Progenitor cell of endocrine pancreas (in vitro differentiated cells): ENCODE measurements at regions not wholly inside any gene's neighbourhood (a gene's known extent, or its start where the extent isn't known, plus 50 kb on each side); places are given as distances from the start of the nearest gene placed in this dataset.

Experiments
- DNase-seq: peaks from one replicate; pipeline ENCODE4 v3.0.0; 2021; ENCODE audit warnings: low spot score; ENCODE audit not compliant: unreplicated experiment
- H3K27ac Mint-ChIP-seq: 2 replicates; pipeline ENCODE4 v1.8.0; 2021; ENCODE audit warnings: mild to moderate bottlenecking, moderate library complexity, mixed read lengths
- H3K27me3 Mint-ChIP-seq: 2 replicates; pipeline ENCODE4 v1.8.0; 2021; ENCODE audit warnings: mixed read lengths
- H3K36me3 Mint-ChIP-seq: 2 replicates; pipeline ENCODE4 v1.8.0; 2022; ENCODE audit warnings: mixed read lengths; ENCODE audit not compliant: insufficient read depth
- H3K4me1 Mint-ChIP-seq: 2 replicates; pipeline ENCODE4 v1.8.0; 2021; ENCODE audit warnings: low read depth, mixed read lengths
- H3K4me3 Mint-ChIP-seq: 2 replicates; pipeline ENCODE4 v1.8.0; 2021; ENCODE audit warnings: low read depth, mild to moderate bottlenecking, moderate library complexity, mixed read lengths
- H3K9me3 Mint-ChIP-seq: 2 replicates; pipeline ENCODE4 v1.8.0; 2021; ENCODE audit warnings: low read depth, mixed read lengths
- CTCF ChIP-seq: fragments of 200-600 bp; sonication (generic); IDR thresholded peaks from one replicate; pipeline ENCODE4 v1.5.0; 2021; ENCODE audit warnings: antibody characterized with exemption, mild to moderate bottlenecking; ENCODE audit not compliant: unreplicated experiment

GRCh38 chr5:147145328-147145727 lies 89.5 kb upstream of the STK32A start:
- DNase-seq: no peak
- H3K9me3 Mint-ChIP-seq: peaks cover 2% of the 10 kb centered on the region
- H3K4me3 Mint-ChIP-seq: no peak overlapping the region
- no peak for TF ChIP-seq CTCF
- H3K27ac Mint-ChIP-seq: no peak overlapping the region
- H3K4me1 Mint-ChIP-seq: peaks cover 20% of the 10 kb centered on the region
- H3K27me3 Mint-ChIP-seq: no peaks in the 10 kb centered on the region
- peaks cover 2% of the 10 kb centered on the region for H3K36me3 Mint-ChIP-seq

- Mint-ChIP-seq H3K4me1 (no peaks in the 10 kb centered on the region), H3K9me3 (no peaks in the 10 kb centered on the region), H3K27ac (no peak overlapping the region), H3K36me3 (no peaks in the 10 kb centered on the region), H3K4me3 (no peak overlapping the region), H3K27me3 (no peaks in the 10 kb centered on the region)
- no peak for TF ChIP-seq CTCF
- DNase-seq: no peak
Measured at GRCh38 chr5:147148715-147149114, 86.1 kb upstream of the STK32A start.

- H3K36me3 Mint-ChIP-seq: no peaks in the 10 kb centered on the region
- no peaks in the 10 kb centered on the region for H3K9me3 Mint-ChIP-seq
- no peak for TF ChIP-seq CTCF
- no peak overlapping the region for H3K4me3 Mint-ChIP-seq
- no peaks in the 10 kb centered on the region for H3K27me3 Mint-ChIP-seq
- peaks cover 2% of the 10 kb centered on the region for H3K4me1 Mint-ChIP-seq
- H3K27ac Mint-ChIP-seq: no peak overlapping the region
- no peak for DNase-seq
Measured at GRCh38 chr5:147152086-147152485, 82.7 kb upstream of the STK32A start.

GRCh38 chr5:147154809-147155208 lies 80.0 kb upstream of the STK32A start:
- Mint-ChIP-seq H3K27ac (no peak overlapping the region), H3K4me1 (peaks cover 8% of the 10 kb centered on the region), H3K27me3 (no peaks in the 10 kb centered on the region), H3K36me3 (no peaks in the 10 kb centered on the region), H3K9me3 (no peaks in the 10 kb centered on the region), H3K4me3 (no peak overlapping the region)
- no peak for TF ChIP-seq CTCF
- DNase-seq: no peak

- no peak for DNase-seq
- no peak overlapping the region for H3K4me3 Mint-ChIP-seq
- no peaks in the 10 kb centered on the region for H3K9me3 Mint-ChIP-seq
- H3K27me3 Mint-ChIP-seq: no peaks in the 10 kb centered on the region
- no peak for TF ChIP-seq CTCF
- H3K36me3 Mint-ChIP-seq: no peaks in the 10 kb centered on the region
- H3K4me1 Mint-ChIP-seq: peaks cover 10% of the 10 kb centered on the region
- H3K27ac Mint-ChIP-seq: no peak overlapping the region
Measured at GRCh38 chr5:147156012-147156411, 78.8 kb upstream of the STK32A start.
